ENCODE measurements at regions not wholly inside any gene's neighbourhood (a gene's known extent, or its start where the extent isn't known, plus 50 kb on each side); places are given as distances from the start of the nearest gene placed in this dataset.

- TF ChIP-seq POLR2AphosphoS5 (IDR thresholded peaks at IDR 0.05) (no peak), POLR2A (IDR thresholded peaks at IDR 0.05; ENCODE audit: low read depth) (no peak), CTCF (IDR thresholded peaks at IDR 0.05) (no peak), EP300 (IDR thresholded peaks at IDR 0.05) (no peak)
Measured at GRCh38 chr14:97943619-97944018, 1146.4 kb downstream of the VRK1 start.
